GM12891 (cell line): ENCODE measurements at regions not wholly inside any gene's neighbourhood (a gene's known extent, or its start where the extent isn't known, plus 50 kb on each side); places are given as distances from the start of the nearest gene placed in this dataset.

Experiments used
- POLR2A ChIP-seq: IDR thresholded peaks from 2 replicates; pipeline ENCODE4 v1.6.1; 2011; ENCODE audit warnings: low read depth, low read length, control low read depth
- POLR2AphosphoS5 ChIP-seq: IDR thresholded peaks from 2 replicates; pipeline ENCODE4 v1.6.1; 2011; ENCODE audit warnings: low read depth, low read length, control low read depth
- POU2F2 ChIP-seq: IDR thresholded peaks from 2 replicates; pipeline ENCODE4 v1.6.1; 2011; ENCODE audit warnings: low read depth, mild to moderate bottlenecking, control low read depth, low read length, moderate library complexity
- SPI1 ChIP-seq: IDR thresholded peaks from 2 replicates; pipeline ENCODE4 v1.6.1; 2011; ENCODE audit warnings: low read depth, low read length, control low read depth
- TAF1 ChIP-seq: IDR thresholded peaks from 2 replicates; pipeline ENCODE4 v1.6.1; 2011; ENCODE audit warnings: low read depth, low read length, control low read depth

GRCh38 chr4:135412213-135412612, 1210.6 kb upstream of the PABPC4L start:
- no peak for TF ChIP-seq POLR2AphosphoS5
- no peak for TF ChIP-seq SPI1
- TF ChIP-seq POLR2A = no peak
- no peak for TF ChIP-seq TAF1
- no peak for TF ChIP-seq POU2F2
